ENCODE measurements at regions not wholly inside any gene's neighbourhood (a gene's known extent, or its start where the extent isn't known, plus 50 kb on each side); places are given as distances from the start of the nearest gene placed in this dataset.

GRCh38 chr3:70488816-70489215 lies 176.4 kb upstream of the MDFIC2 start:
- TF ChIP-seq, protein P1, sequence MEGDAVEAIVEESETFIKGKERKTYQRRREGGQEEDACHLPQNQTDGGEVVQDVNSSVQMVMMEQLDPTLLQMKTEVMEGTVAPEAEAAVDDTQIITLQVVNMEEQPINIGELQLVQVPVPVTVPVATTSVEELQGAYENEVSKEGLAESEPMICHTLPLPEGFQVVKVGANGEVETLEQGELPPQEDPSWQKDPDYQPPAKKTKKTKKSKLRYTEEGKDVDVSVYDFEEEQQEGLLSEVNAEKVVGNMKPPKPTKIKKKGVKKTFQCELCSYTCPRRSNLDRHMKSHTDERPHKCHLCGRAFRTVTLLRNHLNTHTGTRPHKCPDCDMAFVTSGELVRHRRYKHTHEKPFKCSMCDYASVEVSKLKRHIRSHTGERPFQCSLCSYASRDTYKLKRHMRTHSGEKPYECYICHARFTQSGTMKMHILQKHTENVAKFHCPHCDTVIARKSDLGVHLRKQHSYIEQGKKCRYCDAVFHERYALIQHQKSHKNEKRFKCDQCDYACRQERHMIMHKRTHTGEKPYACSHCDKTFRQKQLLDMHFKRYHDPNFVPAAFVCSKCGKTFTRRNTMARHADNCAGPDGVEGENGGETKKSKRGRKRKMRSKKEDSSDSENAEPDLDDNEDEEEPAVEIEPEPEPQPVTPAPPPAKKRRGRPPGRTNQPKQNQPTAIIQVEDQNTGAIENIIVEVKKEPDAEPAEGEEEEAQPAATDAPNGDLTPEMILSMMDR (IDR thresholded peaks at IDR 0.05; ENCODE audit: low read depth, low read length, poor library complexity, severe bottlenecking) = no peak
- TF ChIP-seq EZH2phosphoT487 (IDR thresholded peaks at IDR 0.05; ENCODE audit: borderline replicate concordance, low read length) = no peak

Data from DOHH2 (cell line).